Vagina (tissue), 2 donors: ENCODE measurements at regions not wholly inside any gene's neighbourhood (a gene's known extent, or its start where the extent isn't known, plus 50 kb on each side); places are given as distances from the start of the nearest gene placed in this dataset.
"Not testable (repeated sequence)": the region's sequence is repeated elsewhere in the genome, so short reads cannot be mapped to it uniquely, and the experiment has no call there.

Experiments
- POLR2A ChIP-seq, 2 donors: fragments of 450-650 bp; IDR thresholded peaks; one replicate each; pipeline ENCODE4 v1.6.1; 2017; ENCODE audit warnings: antibody characterized with exemption in 2 of 2, mild to moderate bottlenecking in 2 of 2, moderate library complexity in 2 of 2
- POLR2AphosphoS5 ChIP-seq, 2 donors: sonication (generic); formaldehyde crosslinking; IDR thresholded peaks; one replicate each; pipeline ENCODE4 v1.9.0; 2017; ENCODE audit warnings: antibody characterized with exemption in 2 of 2, mild to moderate bottlenecking in 2 of 2, low read depth in 1 of 2; ENCODE audit not compliant: insufficient read depth in 1 of 2
- TF ChIP-seq, protein P1 (sequence below), 3 experiments: fragments of 450-650 bp in 2 of 3; fragments of 200-600 bp in 1 of 3; sonication (generic) in 1 of 3; IDR thresholded peaks; one replicate each; pipeline ENCODE4 v1.5.1; 2017 to 2019; ENCODE audit warnings: antibody characterized with exemption in 3 of 3, mild to moderate bottlenecking in 2 of 3, moderate library complexity in 2 of 3

DNA sequence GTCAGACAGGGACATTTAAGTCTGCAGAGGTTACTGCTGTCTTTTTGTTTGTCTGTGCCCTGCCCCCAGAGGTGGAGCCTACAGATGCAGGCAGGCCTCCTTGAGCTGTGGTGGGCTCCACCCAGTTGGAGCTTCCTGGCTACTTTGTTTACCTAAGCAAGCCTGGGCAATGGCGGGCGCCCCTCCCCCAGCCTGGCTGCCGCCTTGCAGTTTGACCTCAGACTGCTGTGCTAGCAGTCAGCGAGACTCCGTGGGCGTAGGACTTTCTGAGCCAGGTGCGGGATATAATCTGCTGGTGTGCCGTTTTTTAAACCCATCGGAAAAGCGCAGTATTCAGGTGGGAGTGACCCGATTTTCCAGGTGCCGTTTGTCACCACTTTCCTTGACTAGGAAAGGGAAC, 690.4 kb upstream of the CNTN5 start:
- TF ChIP-seq, protein P1, sequence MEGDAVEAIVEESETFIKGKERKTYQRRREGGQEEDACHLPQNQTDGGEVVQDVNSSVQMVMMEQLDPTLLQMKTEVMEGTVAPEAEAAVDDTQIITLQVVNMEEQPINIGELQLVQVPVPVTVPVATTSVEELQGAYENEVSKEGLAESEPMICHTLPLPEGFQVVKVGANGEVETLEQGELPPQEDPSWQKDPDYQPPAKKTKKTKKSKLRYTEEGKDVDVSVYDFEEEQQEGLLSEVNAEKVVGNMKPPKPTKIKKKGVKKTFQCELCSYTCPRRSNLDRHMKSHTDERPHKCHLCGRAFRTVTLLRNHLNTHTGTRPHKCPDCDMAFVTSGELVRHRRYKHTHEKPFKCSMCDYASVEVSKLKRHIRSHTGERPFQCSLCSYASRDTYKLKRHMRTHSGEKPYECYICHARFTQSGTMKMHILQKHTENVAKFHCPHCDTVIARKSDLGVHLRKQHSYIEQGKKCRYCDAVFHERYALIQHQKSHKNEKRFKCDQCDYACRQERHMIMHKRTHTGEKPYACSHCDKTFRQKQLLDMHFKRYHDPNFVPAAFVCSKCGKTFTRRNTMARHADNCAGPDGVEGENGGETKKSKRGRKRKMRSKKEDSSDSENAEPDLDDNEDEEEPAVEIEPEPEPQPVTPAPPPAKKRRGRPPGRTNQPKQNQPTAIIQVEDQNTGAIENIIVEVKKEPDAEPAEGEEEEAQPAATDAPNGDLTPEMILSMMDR (IDR thresholded peaks at IDR 0.05) = not testable (repeated sequence)
- TF ChIP-seq POLR2AphosphoS5 (IDR thresholded peaks at IDR 0.05; ENCODE audit: insufficient read depth in 1 of 2, low read depth in 1 of 2); POLR2A (IDR thresholded peaks at IDR 0.05): not testable (repeated sequence)
